Stimulated activated CD4-positive, alpha-beta T cell treated with anti-CD3 and anti-CD28 coated beads, Interleukin-1b, Interleukin-23, amount 100 ng/mL, for 4 hours (primary cell): ENCODE measurements at regions not wholly inside any gene's neighbourhood (a gene's known extent, or its start where the extent isn't known, plus 50 kb on each side); places are given as distances from the start of the nearest gene placed in this dataset.
"Not testable (repeated sequence)": the region's sequence is repeated elsewhere in the genome, so short reads cannot be mapped to it uniquely, and the experiment has no call there.

ENCODE experiments used
- DNase-seq, 2 donors: peaks; one replicate each; pipeline ENCODE4 v3.0.0-alpha.2; 2020; ENCODE audit warnings: low read depth in 2 of 2

DNA sequence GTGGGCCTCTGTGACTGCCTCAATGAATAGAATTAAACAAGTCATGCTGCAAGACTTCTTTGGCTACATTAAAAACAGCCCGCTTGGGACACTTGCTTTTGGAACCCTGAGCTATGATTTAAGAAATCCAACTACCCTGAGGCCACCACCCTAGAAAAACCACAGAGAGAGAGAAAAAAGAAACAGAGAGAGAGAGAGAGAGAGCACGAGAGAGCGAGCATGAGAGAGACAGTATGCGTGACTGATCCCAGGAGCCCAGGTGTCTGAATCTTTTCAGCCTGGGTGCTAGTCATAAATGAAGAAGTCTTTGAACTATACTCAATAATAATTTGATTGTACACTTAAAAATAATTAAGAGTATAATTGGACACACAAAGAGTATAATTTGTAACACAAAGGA, 123.1 kb upstream of the FREM1 start:
- DNase-seq, result no peak

DNA sequence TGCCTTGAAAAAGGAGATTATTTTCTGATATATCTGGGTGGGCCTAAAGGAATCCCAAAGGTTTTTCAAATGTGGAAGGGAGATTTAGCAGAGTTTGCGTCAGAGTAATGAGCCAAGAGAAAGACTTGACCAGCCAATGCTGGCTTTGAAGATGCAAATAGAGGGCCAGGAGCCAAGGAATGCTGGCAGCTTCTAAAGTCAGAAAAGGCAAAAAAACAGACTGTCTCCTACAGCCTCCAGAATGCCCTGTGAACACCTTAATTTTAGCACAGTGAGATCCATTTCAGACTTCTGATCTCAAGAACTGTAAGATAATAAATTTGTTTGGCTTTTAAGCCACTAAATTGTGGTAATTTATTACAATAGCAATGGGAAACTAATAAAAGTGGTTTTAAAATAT, 122.6 kb upstream of the FREM1 start:
- DNase-seq, result no peak

DNA sequence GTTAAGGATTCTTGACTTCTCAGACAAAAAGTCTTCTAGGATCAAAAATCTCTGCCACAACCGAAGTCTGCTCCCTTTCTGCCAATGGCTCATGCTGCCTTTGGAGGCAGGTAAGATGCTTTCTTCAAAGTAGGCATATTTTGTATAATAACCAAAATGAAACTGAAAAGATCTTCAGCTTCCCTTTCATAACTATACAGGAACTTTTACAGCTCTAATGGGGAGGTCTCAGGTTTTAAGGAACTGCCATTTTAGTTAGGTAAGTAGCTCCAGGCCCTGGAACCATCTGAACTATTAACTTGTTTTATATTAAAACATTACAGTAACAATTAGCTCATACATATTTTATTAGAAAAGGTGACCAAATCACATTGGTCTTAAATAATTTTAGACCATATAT, 110.9 kb upstream of the FREM1 start:
- no peak for DNase-seq

DNA sequence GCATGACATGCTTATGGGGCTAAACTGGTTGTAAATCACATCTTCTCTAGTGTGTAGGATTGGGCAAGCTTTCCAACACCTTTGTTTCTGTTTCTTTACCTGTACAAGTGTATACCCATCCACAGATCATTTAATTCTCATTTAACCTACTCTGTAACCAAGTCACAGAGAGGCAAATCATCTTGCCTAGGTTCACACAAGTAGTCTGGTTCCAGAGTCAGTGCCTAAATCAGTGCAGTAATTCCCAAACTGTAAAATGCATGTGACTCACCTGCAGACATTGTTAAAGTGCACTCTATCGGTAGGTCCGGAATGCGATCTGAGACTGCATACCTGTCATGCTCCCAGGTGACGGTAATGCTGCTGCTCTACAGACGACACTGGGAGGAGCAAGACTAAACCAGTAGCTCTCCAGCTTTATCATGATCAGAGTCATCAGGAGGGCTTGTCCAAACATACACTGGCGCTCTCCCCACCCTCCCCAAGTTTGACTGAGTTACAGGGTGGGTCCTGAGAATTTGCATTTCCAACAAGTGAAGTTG, 107.9 kb upstream of the FREM1 start:
- no peak for DNase-seq

DNA sequence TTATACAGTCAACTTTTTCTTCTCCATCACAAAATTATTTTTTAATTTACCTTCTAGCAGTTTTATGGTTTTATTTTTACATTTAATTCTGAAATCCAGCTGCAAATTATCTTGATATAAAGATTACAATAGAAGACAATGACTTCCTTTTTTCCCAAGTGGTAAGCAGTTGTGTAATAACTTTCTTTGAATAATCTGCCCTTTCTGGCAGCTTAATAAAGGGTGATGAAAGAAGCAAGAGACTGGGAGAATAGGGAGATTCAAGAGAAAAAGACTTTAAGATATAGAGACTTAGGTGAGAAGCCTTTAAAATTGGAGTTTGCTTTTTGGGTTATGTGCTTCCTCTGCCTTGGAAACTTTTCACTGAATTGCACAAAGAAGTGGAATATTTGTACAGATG, 100.4 kb upstream of the FREM1 start:
- no peak for DNase-seq

DNA sequence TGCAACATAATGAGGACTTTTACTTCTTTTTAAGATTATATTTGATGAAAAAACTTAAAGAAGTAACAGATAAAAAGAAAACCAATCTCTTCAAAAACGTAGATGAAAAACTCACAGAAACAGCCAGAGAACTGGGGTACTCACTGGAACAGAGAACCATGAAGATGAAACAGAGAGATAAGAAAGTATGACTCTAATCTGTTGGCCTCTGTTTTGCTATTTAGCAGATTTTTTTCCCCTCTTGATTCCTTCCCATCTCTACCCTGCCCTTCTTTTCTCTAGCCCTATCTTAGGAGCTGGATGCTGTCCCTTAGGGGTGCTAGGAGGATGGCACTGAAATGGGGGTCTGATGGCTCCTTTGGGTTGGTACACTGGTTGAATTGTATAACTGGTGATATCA, 97.5 kb upstream of the FREM1 start:
- no peak for DNase-seq

DNA sequence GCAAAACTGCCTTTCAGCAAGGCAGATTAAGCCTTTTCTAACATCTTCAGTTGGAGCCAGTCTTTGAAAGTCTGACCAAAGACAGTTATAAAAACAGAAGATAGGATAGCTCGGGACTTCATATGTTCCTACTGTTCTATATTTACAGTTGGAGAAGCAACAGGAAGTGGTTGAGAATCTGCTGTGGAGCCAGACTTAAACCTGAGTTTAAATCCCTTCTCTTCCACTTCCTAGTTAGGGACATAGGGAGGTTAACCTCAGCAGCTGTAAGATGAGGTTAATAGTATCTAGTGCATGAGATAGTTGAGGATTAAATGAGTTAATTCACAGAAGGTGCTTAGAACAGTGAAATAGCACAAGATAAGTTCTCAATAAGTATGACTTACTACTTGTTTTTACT, 84.5 kb upstream of the FREM1 start:
- no peak for DNase-seq

DNA sequence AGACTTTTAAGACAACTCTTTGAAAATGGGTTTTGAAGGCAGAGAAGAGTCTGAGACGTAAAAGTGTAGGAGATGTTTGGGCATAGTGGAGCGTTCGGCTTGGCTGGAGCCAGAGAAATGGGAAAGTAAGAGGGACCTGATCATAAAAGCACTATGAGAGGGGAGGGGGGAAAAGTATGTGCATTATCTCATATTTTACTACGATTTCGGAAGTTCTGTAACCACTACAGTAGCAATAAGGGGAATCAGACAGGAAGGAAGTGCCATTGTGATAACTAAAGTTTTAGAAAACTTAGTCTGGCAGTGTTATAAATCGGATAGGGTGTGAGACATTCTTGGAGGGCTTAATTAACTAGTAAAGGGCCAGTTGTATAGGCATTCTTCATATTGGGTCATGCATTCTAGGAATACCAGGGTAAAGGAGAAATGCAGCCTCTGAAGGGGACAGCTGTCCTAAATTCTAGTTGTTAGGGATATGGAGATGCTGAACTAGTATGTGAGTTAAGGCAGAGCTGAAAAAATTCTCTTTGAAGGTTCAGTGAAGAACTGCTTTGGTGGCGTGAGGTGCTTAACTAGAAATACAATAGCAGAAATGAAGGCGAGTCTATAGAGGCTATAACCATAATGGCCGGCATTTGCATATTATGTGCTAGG, 83.8 kb upstream of the FREM1 start:
- no peak for DNase-seq

DNA sequence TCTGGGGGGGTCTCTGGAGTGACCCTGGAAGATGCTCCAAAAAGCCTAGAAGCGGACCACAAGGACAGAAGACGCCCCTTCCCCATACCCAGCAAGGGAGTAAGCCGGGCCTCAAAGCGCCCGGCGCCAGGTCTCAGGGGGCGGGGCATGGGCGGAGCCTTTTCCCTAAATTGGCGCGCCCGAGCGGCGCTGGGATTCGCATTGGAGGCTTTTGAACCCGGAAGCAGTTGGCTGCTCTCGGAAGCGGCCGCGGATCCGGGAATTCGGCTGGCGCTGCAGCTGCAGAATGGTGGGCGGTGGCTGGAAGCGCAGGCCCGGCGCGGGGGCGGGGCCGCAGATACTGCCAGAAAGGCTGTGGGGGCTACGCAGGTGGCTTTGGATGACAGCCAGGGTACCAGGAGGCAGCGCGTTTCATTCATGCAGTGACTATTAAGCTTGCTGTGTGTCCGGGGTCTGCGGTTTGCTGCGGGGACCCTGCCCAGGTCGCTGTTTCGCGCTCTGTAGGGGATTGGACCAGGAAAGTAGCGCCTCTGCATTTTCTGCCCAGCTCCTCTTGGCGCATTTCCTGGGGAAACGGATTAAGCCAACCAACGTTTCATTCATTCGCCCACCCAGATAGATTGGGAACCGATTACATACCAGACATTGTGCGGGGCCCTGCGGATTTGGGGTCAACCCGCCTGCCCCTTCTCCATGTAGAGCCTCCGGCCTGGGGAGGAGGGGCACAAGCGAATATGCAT, 83.0 kb upstream of the FREM1 start:
- DNase-seq, result peak; percentile 4 to 53

DNA sequence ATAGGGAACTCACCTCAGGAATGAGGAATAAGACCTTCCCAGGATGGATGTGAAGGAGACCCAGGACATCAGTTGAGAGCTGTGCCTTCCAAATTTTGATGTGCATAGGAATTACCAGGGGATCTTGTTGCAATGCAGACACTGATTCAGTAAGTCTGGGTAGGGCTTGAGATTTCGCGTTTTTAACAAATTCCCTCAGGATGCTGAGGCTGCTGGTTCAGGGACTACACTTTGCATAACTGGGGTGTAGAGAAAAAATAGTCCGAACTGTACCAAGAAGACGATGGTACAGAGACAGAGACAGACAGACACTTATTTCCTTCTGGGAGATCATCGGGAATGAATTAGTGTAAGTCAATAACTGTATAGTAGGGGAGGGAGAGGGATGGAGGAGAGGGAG, 82.3 kb upstream of the FREM1 start:
- DNase-seq, result no peak

DNA sequence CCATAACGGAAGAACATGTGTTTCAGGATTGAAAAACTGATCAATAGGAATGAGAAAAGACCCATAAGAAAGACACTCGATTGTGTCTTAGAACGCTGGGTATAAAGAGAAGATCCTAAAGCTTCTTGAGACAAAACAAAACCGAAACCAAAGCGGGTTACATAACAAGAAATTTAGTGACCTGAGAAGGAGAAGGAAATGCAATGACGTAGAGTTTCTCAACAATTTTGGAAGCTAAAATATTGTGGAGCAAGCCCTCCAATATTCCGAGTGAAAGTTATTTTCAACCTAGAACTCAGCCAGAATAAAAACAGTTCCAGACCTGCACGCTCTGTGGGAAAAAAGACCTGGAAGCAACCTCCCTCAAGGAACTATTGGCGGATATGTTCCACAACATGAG, 81.9 kb upstream of the FREM1 start:
- no peak for DNase-seq

DNA sequence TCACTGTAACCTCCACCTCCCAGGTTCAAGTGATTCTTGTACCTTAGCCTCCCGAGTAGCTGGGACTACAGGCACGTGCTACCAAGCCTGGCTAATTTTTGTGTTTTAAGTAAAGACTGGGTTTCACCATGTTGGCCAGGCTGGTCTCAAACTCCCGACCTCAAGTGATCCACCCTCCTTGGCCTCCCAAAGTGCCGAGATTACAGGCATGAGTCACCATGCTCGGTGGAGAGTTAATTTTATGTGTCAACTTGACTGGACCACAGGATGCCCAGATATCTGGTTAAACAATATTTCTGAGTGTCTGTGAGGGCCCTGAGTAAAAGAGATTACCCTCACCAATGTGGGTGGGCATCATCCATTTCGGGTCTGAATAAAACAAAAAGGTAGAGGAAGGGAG, 80.4 kb upstream of the FREM1 start:
- not testable (repeated sequence) for DNase-seq

DNA sequence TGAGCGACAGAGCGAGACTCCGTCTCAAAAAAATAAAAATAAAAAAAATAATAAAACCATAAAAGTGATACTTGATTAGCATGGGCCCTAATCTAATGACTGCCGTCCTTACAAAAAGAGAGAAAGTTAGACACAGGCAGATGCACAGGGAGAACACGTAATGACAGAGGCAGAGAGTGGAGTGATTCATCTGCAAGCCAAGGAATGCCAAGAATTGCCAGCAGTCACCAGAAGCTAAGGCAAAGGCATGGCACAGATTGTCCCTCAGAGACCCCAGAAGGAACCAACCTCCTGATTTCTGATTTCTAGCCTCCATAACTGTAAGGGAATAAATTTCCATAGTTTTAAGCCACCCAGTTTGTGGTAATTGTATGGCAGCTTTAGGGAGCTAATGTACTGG, 79.6 kb upstream of the FREM1 start:
- no peak for DNase-seq

DNA sequence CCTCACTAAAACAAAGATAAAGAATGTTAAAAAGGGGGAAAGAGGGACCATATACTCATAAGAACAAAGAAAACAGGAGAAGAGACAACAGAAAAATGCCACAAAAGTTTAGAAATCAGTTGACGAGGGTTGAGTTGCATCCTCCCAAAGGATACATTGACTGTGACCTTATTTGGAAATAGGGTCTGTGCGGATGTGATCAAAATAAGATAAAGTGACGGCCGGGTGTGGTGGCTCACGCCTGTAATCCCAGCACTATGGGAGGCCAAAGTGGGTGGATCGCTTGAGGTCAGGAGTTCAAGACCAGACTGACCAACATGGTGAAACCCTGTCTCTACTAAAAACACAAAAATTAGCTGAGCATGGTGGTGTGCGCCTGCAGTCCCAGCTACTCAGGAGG, 79.1 kb upstream of the FREM1 start:
- DNase-seq, result not testable (repeated sequence)

DNA sequence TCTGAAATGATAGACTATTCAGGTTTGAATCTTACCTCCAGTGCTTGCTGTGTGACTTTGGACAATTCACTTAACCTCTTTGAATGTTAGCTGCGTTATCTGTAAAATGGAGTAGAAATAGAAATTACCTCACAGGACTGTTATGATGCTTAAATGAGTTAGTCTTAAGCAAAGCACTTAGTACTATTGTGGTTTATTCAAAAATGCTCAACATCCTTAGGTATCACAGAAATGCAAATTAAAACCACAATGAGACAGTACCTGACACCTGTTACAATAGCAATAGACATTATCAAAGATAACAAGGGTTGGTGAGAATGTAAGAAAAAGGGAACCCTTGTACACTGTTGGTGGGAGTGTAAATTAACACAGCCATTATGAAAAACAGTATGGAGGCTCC, 77.6 kb upstream of the FREM1 start:
- no peak for DNase-seq

DNA sequence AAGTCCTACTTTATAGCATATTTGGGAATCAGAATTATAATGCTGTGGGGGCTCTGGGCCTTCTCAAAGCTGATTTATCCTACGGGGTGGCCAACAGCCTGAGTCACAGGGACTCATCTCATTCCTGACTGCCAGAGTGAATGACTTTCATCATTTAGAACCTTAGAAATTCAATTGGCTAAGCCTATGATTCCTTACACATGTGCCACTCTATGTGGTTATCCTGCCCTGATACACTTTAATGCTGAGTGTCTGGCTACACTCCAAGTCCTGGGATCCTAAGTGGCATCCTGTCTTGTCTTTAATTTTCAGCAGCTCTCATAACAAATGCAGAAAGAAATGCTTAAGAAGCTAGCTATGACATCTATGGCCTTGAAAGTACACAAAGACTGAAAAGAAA, 75.2 kb upstream of the FREM1 start:
- DNase-seq, result no peak

DNA sequence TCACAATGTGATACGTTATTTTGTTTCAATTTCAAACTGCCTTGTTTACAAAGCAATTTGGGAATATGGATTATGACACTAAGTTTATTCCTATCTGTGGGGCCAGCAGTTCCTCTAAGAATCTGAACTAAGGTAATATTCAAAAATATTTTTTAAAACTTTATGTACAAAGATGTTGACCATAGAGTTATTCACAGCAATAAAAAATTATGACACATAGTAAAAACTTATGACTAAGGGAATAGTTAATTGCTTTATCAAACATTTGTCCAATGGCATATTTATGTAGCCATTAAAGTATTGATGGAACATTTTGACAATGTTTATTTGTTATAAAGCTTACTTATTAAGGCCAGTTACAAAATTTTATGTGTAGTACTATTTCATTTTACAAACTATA, 73.4 kb upstream of the FREM1 start:
- no peak for DNase-seq

DNA sequence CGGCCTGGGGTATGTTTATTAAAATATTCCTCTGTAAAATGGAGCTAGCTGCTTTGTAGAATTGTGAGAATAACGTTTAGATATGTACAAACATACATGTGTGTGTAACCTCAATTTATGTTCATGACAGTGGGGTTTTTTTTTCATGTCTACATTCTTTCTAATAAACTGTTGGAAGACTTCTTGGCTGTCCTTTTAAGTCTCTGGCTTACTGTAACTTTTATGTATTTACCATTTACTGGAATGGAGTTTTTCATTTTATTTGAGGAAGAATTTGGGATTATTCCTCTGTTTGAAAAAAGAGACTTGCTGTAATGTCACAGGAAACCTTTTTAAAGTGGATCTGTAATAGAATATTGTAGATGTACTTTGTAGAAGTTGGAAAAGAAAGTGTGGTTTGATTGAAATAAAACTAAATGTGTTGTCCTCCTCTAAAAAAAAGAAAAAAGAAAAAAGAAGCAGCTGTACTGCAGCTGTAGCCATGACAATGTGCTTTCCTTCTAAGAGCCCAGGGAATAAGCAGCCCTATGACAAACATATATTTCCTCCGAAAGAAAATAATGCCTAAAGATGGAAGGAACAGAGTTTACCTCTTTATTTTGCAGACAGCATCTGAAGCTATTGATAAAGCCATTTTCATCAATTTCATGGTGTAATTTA, 71.2 kb upstream of the FREM1 start:
- no peak for DNase-seq

DNA sequence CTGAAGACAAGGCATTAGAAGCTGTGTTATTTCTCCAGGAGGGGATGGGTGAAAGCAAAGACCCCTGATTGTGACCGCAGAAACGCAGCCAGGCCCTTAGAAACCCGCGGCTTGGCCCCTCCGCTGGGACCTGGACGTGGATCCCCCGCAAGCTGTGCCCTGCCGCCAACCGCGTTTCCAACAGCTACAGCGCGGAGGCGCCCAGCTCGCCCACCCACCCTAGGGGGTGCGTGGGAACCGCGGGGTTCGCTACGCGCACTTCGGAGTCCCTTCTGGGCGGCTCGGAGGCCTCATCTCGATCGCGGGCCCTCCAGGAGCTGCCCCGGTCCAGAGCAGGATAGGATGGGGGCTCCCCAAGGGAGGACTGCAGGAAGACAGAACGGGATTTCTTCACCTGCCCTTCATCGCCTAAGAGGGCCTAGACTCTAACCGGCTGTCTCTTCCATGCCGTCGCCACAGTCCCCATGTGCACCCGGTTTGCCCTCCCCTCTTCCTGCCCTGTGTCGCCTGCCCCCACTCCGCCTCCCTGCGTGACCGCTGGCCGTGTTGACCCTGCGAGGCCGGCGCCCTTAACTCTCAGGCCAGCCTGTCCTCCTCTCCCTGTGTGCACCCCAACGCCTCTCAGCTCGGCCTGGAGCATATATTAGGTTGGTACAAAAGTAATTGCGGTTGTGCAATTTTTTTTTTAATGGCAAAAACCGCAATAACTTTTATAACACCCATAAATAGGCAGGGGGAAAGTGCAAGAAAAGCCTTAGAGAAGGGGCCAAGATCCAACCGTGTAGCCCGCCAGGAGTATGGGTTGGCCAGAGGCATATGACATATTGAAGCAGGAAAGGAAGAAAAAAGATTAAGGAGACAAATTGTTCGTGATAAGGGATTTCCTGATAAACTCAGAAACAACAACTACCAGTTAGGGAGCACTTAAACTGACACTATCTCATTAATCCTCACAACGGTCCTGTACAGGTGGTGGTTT, 68.1 kb upstream of the FREM1 start:
- DNase-seq, result no peak

DNA sequence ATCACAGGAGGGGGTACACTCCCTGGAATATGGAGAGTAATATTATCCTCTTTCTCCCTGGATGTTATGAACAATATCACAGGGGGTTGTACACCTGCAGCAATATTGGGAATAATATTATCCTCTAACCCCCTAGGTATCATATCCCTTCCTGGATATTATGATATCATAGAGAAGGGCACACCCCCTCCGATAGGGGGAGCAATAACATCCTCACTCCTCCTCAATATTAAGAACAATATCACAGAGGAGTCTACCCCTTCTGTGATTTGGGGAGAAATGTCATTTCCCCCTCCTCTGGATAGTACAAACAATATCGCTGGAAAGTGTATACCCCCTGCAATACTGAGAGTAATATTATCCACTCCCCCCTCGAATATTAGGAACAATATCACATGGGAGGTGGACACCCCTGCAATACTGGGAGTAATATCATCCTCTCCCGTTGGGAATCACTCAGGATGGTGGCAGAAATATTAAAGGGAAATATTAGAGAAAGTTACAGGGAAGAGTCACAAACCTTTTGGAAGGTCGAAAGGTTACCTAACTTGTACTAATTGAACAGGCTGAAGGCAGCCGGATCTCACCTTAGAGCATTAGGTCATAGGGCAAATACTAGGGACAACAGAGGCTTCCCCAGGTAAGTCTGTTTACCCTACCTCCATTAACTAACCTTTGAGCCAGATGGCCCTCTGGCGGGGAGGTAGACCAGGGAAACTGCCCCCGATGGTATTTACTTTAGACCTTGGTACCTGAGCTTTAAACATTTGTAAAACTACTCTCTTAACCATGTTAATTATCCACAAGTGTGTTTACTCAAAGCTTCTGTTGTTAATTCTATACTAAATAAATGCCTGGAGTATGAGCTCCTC, 57.5 kb upstream of the FREM1 start:
- DNase-seq, result no peak
